ENCODE measurements at regions not wholly inside any gene's neighbourhood (a gene's known extent, or its start where the extent isn't known, plus 50 kb on each side); places are given as distances from the start of the nearest gene placed in this dataset.
"Not testable (repeated sequence)": the region's sequence is repeated elsewhere in the genome, so short reads cannot be mapped to it uniquely, and the experiment has no call there.

GRCh38 chr5:102589661-102590060 lies 90.9 kb upstream of the SLCO6A1 start:
- no peak for TF ChIP-seq POU2F2 (IDR thresholded peaks at IDR 0.05; ENCODE audit: low read depth, low read length)
- no peak for TF ChIP-seq POLR2AphosphoS5 (IDR thresholded peaks at IDR 0.05; ENCODE audit: low read depth, low read length)
- TF ChIP-seq SPI1 (IDR thresholded peaks at IDR 0.05; ENCODE audit: low read depth, low read length), result no peak
- no peak for TF ChIP-seq POLR2A (IDR thresholded peaks at IDR 0.05; ENCODE audit: low read depth, low read length)
- no peak for TF ChIP-seq PAX5 (IDR thresholded peaks at IDR 0.05; ENCODE audit: insufficient read depth, low read length, severe bottlenecking)
- TF ChIP-seq TAF1 (IDR thresholded peaks at IDR 0.05; ENCODE audit: low read depth, low read length), result no peak
- DNase-seq (ENCODE audit: insufficient read length, low spot score) (no peak), FAIRE-seq (no peak)

GRCh38 chr5:102590467-102590866 lies 91.7 kb upstream of the SLCO6A1 start:
- FAIRE-seq (no peak), DNase-seq (ENCODE audit: insufficient read length, low spot score) (no peak)
- TF ChIP-seq POLR2A (IDR thresholded peaks at IDR 0.05; ENCODE audit: low read depth, low read length) (no peak), PAX5 (IDR thresholded peaks at IDR 0.05; ENCODE audit: insufficient read depth, low read length, severe bottlenecking) (no peak), POU2F2 (IDR thresholded peaks at IDR 0.05; ENCODE audit: low read depth, low read length) (no peak), TAF1 (IDR thresholded peaks at IDR 0.05; ENCODE audit: low read depth, low read length) (no peak), POLR2AphosphoS5 (IDR thresholded peaks at IDR 0.05; ENCODE audit: low read depth, low read length) (no peak), SPI1 (IDR thresholded peaks at IDR 0.05; ENCODE audit: low read depth, low read length) (no peak)

GRCh38 chr5:102591650-102592049 lies 92.8 kb upstream of the SLCO6A1 start:
- TF ChIP-seq SPI1 (IDR thresholded peaks at IDR 0.05; ENCODE audit: low read depth, low read length) (peak; percentile 64), PAX5 (IDR thresholded peaks at IDR 0.05; ENCODE audit: insufficient read depth, low read length, severe bottlenecking) (no peak), POLR2AphosphoS5 (IDR thresholded peaks at IDR 0.05; ENCODE audit: low read depth, low read length) (no peak), TAF1 (IDR thresholded peaks at IDR 0.05; ENCODE audit: low read depth, low read length) (no peak), POLR2A (IDR thresholded peaks at IDR 0.05; ENCODE audit: low read depth, low read length) (no peak), POU2F2 (IDR thresholded peaks at IDR 0.05; ENCODE audit: low read depth, low read length) (no peak)
- FAIRE-seq (peak; percentile 61), DNase-seq (ENCODE audit: insufficient read length, low spot score) (no peak)

GRCh38 chr5:102592586-102592985 lies 93.8 kb upstream of the SLCO6A1 start:
- FAIRE-seq; DNase-seq (ENCODE audit: insufficient read length, low spot score): not testable (repeated sequence)

GRCh38 chr5:102594192-102594591 lies 95.4 kb upstream of the SLCO6A1 start:
- no peak for FAIRE-seq
- DNase-seq (ENCODE audit: insufficient read length, low spot score), result no peak
- TF ChIP-seq SPI1 (IDR thresholded peaks at IDR 0.05; ENCODE audit: low read depth, low read length), result no peak
- TF ChIP-seq PAX5 (IDR thresholded peaks at IDR 0.05; ENCODE audit: insufficient read depth, low read length, severe bottlenecking), result no peak
- no peak for TF ChIP-seq POLR2AphosphoS5 (IDR thresholded peaks at IDR 0.05; ENCODE audit: low read depth, low read length)
- no peak for TF ChIP-seq POLR2A (IDR thresholded peaks at IDR 0.05; ENCODE audit: low read depth, low read length)
- no peak for TF ChIP-seq TAF1 (IDR thresholded peaks at IDR 0.05; ENCODE audit: low read depth, low read length)
- no peak for TF ChIP-seq POU2F2 (IDR thresholded peaks at IDR 0.05; ENCODE audit: low read depth, low read length)

- TF ChIP-seq TAF1 (IDR thresholded peaks at IDR 0.05; ENCODE audit: low read depth, low read length), result no peak
- TF ChIP-seq POLR2A (IDR thresholded peaks at IDR 0.05; ENCODE audit: low read depth, low read length), result no peak
- TF ChIP-seq POU2F2 (IDR thresholded peaks at IDR 0.05; ENCODE audit: low read depth, low read length), result no peak
- TF ChIP-seq PAX5 (IDR thresholded peaks at IDR 0.05; ENCODE audit: insufficient read depth, low read length, severe bottlenecking), result no peak
- no peak for TF ChIP-seq SPI1 (IDR thresholded peaks at IDR 0.05; ENCODE audit: low read depth, low read length)
- no peak for TF ChIP-seq POLR2AphosphoS5 (IDR thresholded peaks at IDR 0.05; ENCODE audit: low read depth, low read length)
- no peak for DNase-seq (ENCODE audit: insufficient read length, low spot score)
- FAIRE-seq, result no peak
These were observed 96.5 kb upstream of the SLCO6A1 start for GRCh38 chr5:102595332-102595731.

GRCh38 chr5:102596113-102596512 lies 97.3 kb upstream of the SLCO6A1 start:
- no peak for FAIRE-seq
- no peak for DNase-seq (ENCODE audit: insufficient read length, low spot score)
- TF ChIP-seq TAF1 (IDR thresholded peaks at IDR 0.05; ENCODE audit: low read depth, low read length), result no peak
- no peak for TF ChIP-seq POLR2A (IDR thresholded peaks at IDR 0.05; ENCODE audit: low read depth, low read length)
- peak; percentile 62 for TF ChIP-seq SPI1 (IDR thresholded peaks at IDR 0.05; ENCODE audit: low read depth, low read length)
- TF ChIP-seq POU2F2 (IDR thresholded peaks at IDR 0.05; ENCODE audit: low read depth, low read length), result no peak
- no peak for TF ChIP-seq PAX5 (IDR thresholded peaks at IDR 0.05; ENCODE audit: insufficient read depth, low read length, severe bottlenecking)

- DNase-seq (ENCODE audit: insufficient read length, low spot score) (no peak), FAIRE-seq (peak; percentile 73)
- no peak for TF ChIP-seq POU2F2 (IDR thresholded peaks at IDR 0.05; ENCODE audit: low read depth, low read length)
- no peak for TF ChIP-seq SPI1 (IDR thresholded peaks at IDR 0.05; ENCODE audit: low read depth, low read length)
- TF ChIP-seq POLR2AphosphoS5 (IDR thresholded peaks at IDR 0.05; ENCODE audit: low read depth, low read length), result no peak
- TF ChIP-seq PAX5 (IDR thresholded peaks at IDR 0.05; ENCODE audit: insufficient read depth, low read length, severe bottlenecking), result no peak
- TF ChIP-seq TAF1 (IDR thresholded peaks at IDR 0.05; ENCODE audit: low read depth, low read length), result no peak
- no peak for TF ChIP-seq POLR2A (IDR thresholded peaks at IDR 0.05; ENCODE audit: low read depth, low read length)
These were observed 98.2 kb upstream of the SLCO6A1 start for GRCh38 chr5:102596951-102597350.

- TF ChIP-seq SPI1 (IDR thresholded peaks at IDR 0.05; ENCODE audit: low read depth, low read length) (no peak), POU2F2 (IDR thresholded peaks at IDR 0.05; ENCODE audit: low read depth, low read length) (no peak), POLR2AphosphoS5 (IDR thresholded peaks at IDR 0.05; ENCODE audit: low read depth, low read length) (no peak), POLR2A (IDR thresholded peaks at IDR 0.05; ENCODE audit: low read depth, low read length) (no peak), TAF1 (IDR thresholded peaks at IDR 0.05; ENCODE audit: low read depth, low read length) (no peak), PAX5 (IDR thresholded peaks at IDR 0.05; ENCODE audit: insufficient read depth, low read length, severe bottlenecking) (no peak)
- FAIRE-seq, result no peak
- no peak for DNase-seq (ENCODE audit: insufficient read length, low spot score)
These were observed 100.5 kb upstream of the SLCO6A1 start for GRCh38 chr5:102599289-102599688.

- no peak for FAIRE-seq
- DNase-seq (ENCODE audit: insufficient read length, low spot score), result no peak
- TF ChIP-seq POU2F2 (IDR thresholded peaks at IDR 0.05; ENCODE audit: low read depth, low read length) (no peak), PAX5 (IDR thresholded peaks at IDR 0.05; ENCODE audit: insufficient read depth, low read length, severe bottlenecking) (no peak), POLR2AphosphoS5 (IDR thresholded peaks at IDR 0.05; ENCODE audit: low read depth, low read length) (no peak), SPI1 (IDR thresholded peaks at IDR 0.05; ENCODE audit: low read depth, low read length) (no peak), TAF1 (IDR thresholded peaks at IDR 0.05; ENCODE audit: low read depth, low read length) (no peak), POLR2A (IDR thresholded peaks at IDR 0.05; ENCODE audit: low read depth, low read length) (no peak)
These were observed 102.2 kb upstream of the SLCO6A1 start for GRCh38 chr5:102600964-102601363.
